ENCODE measurements at regions not wholly inside any gene's neighbourhood (a gene's known extent, or its start where the extent isn't known, plus 50 kb on each side); places are given as distances from the start of the nearest gene placed in this dataset.

DNA sequence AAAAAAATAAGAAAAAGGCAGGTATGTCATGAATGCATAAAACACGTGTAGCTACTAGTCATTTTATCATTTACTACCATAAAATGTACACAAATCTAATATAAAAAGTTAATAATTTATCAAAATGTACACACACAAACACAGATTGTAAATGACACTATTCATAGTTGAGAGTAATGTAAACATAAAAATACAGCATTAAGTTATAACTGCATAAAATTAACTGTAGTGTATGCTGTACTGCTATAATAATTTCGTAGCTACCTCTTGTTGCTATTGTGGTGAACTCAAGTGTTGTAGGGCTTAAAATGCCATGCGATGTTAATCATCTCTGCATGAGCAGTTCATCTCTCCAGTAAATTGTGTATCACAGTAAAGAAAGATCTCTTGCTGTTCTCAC, 170.0 kb downstream of the MRPL14 start:
- TF ChIP-seq, protein P1, sequence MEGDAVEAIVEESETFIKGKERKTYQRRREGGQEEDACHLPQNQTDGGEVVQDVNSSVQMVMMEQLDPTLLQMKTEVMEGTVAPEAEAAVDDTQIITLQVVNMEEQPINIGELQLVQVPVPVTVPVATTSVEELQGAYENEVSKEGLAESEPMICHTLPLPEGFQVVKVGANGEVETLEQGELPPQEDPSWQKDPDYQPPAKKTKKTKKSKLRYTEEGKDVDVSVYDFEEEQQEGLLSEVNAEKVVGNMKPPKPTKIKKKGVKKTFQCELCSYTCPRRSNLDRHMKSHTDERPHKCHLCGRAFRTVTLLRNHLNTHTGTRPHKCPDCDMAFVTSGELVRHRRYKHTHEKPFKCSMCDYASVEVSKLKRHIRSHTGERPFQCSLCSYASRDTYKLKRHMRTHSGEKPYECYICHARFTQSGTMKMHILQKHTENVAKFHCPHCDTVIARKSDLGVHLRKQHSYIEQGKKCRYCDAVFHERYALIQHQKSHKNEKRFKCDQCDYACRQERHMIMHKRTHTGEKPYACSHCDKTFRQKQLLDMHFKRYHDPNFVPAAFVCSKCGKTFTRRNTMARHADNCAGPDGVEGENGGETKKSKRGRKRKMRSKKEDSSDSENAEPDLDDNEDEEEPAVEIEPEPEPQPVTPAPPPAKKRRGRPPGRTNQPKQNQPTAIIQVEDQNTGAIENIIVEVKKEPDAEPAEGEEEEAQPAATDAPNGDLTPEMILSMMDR (IDR thresholded peaks at IDR 0.05; ENCODE audit: insufficient read depth, low read length) = no peak
- TF ChIP-seq GABPA (IDR thresholded peaks at IDR 0.05; ENCODE audit: low read depth) (no peak), POLR2AphosphoS5 (IDR thresholded peaks at IDR 0.05; ENCODE audit: low read depth) (no peak)
- TF ChIP-seq, protein P2, sequence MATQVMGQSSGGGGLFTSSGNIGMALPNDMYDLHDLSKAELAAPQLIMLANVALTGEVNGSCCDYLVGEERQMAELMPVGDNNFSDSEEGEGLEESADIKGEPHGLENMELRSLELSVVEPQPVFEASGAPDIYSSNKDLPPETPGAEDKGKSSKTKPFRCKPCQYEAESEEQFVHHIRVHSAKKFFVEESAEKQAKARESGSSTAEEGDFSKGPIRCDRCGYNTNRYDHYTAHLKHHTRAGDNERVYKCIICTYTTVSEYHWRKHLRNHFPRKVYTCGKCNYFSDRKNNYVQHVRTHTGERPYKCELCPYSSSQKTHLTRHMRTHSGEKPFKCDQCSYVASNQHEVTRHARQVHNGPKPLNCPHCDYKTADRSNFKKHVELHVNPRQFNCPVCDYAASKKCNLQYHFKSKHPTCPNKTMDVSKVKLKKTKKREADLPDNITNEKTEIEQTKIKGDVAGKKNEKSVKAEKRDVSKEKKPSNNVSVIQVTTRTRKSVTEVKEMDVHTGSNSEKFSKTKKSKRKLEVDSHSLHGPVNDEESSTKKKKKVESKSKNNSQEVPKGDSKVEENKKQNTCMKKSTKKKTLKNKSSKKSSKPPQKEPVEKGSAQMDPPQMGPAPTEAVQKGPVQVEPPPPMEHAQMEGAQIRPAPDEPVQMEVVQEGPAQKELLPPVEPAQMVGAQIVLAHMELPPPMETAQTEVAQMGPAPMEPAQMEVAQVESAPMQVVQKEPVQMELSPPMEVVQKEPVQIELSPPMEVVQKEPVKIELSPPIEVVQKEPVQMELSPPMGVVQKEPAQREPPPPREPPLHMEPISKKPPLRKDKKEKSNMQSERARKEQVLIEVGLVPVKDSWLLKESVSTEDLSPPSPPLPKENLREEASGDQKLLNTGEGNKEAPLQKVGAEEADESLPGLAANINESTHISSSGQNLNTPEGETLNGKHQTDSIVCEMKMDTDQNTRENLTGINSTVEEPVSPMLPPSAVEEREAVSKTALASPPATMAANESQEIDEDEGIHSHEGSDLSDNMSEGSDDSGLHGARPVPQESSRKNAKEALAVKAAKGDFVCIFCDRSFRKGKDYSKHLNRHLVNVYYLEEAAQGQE (IDR thresholded peaks at IDR 0.05; ENCODE audit: insufficient replicate concordance, low read depth) = no peak
